H1 (cell line): ENCODE measurements at regions not wholly inside any gene's neighbourhood (a gene's known extent, or its start where the extent isn't known, plus 50 kb on each side); places are given as distances from the start of the nearest gene placed in this dataset.

Source experiments
- CBX5 ChIP-seq: fragments of 300-800, 300-1000 bp; sonication (generic); IDR thresholded peaks from 2 replicates; pipeline ENCODE4 v1.7.1; 2016; ENCODE audit warnings: antibody characterized with exemption, low read length, low read depth
- CEBPB ChIP-seq: IDR thresholded peaks from 2 replicates; pipeline ENCODE4 v1.6.1; 2012; ENCODE audit warnings: low read depth, low read length
- MAFK ChIP-seq: IDR thresholded peaks from 2 replicates; pipeline ENCODE4 v1.6.1; 2012; ENCODE audit warnings: low read depth, mild to moderate bottlenecking, improper control_type of control experiment, low read length
- RFX5 ChIP-seq: IDR thresholded peaks from 2 replicates; pipeline ENCODE4 v1.6.1; 2011; ENCODE audit warnings: low read depth, low read length, improper control_type of control experiment, borderline replicate concordance
- SP2 ChIP-seq: IDR thresholded peaks from 2 replicates; pipeline ENCODE4 v1.6.1; 2012; ENCODE audit warnings: mild to moderate bottlenecking, low read length, inconsistent platforms
- TF ChIP-seq, protein P1 (sequence below), 3 experiments: IDR thresholded peaks; 1 replicate in 2 of 3; 2 replicates in 1 of 3; pipeline versions ENCODE4 v1.5.1 to v1.6.1; 2011; ENCODE audit warnings: low read length in 3 of 3, mild to moderate bottlenecking in 3 of 3, inconsistent platforms in 2 of 3, low read depth in 1 of 3, moderate library complexity in 1 of 3; ENCODE audit not compliant: insufficient read depth in 1 of 3; ENCODE audit errors: control extremely low read depth in 1 of 3
- TF ChIP-seq, protein P2 (sequence below): IDR thresholded peaks from 2 replicates; pipeline ENCODE4 v1.6.1; 2011; ENCODE audit warnings: low read length, improper control_type of control experiment

DNA sequence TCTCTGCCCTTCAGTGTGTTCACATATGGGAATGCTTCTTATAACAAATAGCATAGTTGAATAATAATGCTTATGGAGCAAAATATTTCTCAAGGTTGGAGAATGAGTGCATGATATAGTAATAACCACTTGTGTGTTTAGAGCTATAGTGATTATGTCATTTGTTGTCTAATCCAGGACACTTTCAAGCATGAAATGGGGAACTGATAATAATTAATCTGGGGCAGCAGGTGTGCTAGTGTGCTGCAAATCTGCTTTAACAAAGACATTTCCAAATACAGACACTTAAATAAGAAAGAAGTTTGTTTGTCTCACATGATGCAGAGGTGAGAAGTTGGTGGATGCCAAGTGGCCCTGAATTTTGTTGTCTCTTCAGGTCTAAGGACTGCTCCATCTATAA, 579.3 kb upstream of the GRM7 start:
- TF ChIP-seq SP2 = no peak
- TF ChIP-seq CBX5 = no peak
- TF ChIP-seq, protein P1, sequence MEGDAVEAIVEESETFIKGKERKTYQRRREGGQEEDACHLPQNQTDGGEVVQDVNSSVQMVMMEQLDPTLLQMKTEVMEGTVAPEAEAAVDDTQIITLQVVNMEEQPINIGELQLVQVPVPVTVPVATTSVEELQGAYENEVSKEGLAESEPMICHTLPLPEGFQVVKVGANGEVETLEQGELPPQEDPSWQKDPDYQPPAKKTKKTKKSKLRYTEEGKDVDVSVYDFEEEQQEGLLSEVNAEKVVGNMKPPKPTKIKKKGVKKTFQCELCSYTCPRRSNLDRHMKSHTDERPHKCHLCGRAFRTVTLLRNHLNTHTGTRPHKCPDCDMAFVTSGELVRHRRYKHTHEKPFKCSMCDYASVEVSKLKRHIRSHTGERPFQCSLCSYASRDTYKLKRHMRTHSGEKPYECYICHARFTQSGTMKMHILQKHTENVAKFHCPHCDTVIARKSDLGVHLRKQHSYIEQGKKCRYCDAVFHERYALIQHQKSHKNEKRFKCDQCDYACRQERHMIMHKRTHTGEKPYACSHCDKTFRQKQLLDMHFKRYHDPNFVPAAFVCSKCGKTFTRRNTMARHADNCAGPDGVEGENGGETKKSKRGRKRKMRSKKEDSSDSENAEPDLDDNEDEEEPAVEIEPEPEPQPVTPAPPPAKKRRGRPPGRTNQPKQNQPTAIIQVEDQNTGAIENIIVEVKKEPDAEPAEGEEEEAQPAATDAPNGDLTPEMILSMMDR (IDR thresholded peaks at IDR 0.05; ENCODE audit: control extremely low read depth in 1 of 3, insufficient read depth in 1 of 3, low read depth in 1 of 3, low read length in 3 of 3) = no peak
- no peak for TF ChIP-seq MAFK
- TF ChIP-seq, protein P2, sequence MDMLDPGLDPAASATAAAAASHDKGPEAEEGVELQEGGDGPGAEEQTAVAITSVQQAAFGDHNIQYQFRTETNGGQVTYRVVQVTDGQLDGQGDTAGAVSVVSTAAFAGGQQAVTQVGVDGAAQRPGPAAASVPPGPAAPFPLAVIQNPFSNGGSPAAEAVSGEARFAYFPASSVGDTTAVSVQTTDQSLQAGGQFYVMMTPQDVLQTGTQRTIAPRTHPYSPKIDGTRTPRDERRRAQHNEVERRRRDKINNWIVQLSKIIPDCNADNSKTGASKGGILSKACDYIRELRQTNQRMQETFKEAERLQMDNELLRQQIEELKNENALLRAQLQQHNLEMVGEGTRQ = no peak
- no peak for TF ChIP-seq CEBPB
- no peak for TF ChIP-seq RFX5
